ENCODE measurements at regions not wholly inside any gene's neighbourhood (a gene's known extent, or its start where the extent isn't known, plus 50 kb on each side); places are given as distances from the start of the nearest gene placed in this dataset.

- TF ChIP-seq, protein P1, sequence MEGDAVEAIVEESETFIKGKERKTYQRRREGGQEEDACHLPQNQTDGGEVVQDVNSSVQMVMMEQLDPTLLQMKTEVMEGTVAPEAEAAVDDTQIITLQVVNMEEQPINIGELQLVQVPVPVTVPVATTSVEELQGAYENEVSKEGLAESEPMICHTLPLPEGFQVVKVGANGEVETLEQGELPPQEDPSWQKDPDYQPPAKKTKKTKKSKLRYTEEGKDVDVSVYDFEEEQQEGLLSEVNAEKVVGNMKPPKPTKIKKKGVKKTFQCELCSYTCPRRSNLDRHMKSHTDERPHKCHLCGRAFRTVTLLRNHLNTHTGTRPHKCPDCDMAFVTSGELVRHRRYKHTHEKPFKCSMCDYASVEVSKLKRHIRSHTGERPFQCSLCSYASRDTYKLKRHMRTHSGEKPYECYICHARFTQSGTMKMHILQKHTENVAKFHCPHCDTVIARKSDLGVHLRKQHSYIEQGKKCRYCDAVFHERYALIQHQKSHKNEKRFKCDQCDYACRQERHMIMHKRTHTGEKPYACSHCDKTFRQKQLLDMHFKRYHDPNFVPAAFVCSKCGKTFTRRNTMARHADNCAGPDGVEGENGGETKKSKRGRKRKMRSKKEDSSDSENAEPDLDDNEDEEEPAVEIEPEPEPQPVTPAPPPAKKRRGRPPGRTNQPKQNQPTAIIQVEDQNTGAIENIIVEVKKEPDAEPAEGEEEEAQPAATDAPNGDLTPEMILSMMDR (IDR thresholded peaks at IDR 0.05): no peak
- no peak for TF ChIP-seq POLR2A (IDR thresholded peaks at IDR 0.05)
Measured at GRCh38 chr16:51236583-51236982, 85.5 kb upstream of the SALL1 start.

All from uterus (tissue), 2 donors.